A673 (cell line): ENCODE measurements at regions not wholly inside any gene's neighbourhood (a gene's known extent, or its start where the extent isn't known, plus 50 kb on each side); places are given as distances from the start of the nearest gene placed in this dataset.

Source experiments
- CTCF ChIP-seq: fragments of 300-800, 200-600 bp; sonication (generic); conservative IDR thresholded peaks from 2 replicates; pipeline ENCODE4 v1.5.1; 2017; ENCODE audit warnings: low read depth, mild to moderate bottlenecking, antibody characterized with exemption, low read length, moderate library complexity, mixed read lengths
- EZH2 ChIP-seq: fragments of 200-600 bp; sonication (generic); IDR thresholded peaks from 2 replicates; pipeline ENCODE4 v1.6.1; 2017; ENCODE audit warnings: borderline replicate concordance, low read depth, mild to moderate bottlenecking, mixed read lengths, antibody characterized with exemption, low read length; ENCODE audit not compliant: poor library complexity, severe bottlenecking

DNA sequence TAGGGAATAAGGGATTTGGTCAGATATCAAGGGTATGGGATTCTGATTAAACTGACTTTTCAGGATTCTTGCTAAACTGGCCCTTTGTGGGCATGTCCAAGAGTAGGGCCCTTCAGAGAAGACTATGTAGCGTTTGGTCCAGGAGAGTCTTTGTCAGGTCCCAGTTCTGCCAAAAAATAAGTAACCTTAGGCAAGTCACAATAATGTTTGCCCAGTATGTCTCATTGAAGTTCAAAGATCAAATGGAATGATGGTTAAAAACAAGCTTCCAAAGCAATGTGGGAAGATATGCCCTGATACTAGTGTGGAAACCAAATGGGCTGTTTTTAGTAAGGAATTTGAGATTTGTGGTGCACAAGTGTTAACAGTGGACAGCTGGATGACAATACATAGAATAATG lies 454.4 kb downstream of the WDR72 start:
- TF ChIP-seq CTCF, result no peak
- TF ChIP-seq EZH2, result no peak
